Transverse colon (tissue), 4 donors: ENCODE measurements at regions not wholly inside any gene's neighbourhood (a gene's known extent, or its start where the extent isn't known, plus 50 kb on each side); places are given as distances from the start of the nearest gene placed in this dataset.

Experiments used
- DNase-seq: peaks from one replicate; pipeline ENCODE4 v3.0.0-alpha.2; 2019
- H3K27ac ChIP-seq, 4 donors: fragments of 200-600 bp; sonication (generic); 2 replicates each; pipeline ENCODE4 v1.5.1; 2016 to 2018; ENCODE audit warnings: inconsistent platforms in 4 of 4
- H3K27me3 ChIP-seq: fragments of 200-600 bp; sonication (generic); 2 replicates; pipeline ENCODE4 v1.5.1; 2017; ENCODE audit warnings: inconsistent platforms
- H3K36me3 ChIP-seq, 4 donors: fragments of 200-600 bp; sonication (generic); 2 replicates each; pipeline ENCODE4 v1.5.1; 2017 to 2019; ENCODE audit warnings: inconsistent platforms in 4 of 4
- H3K4me1 ChIP-seq, 4 donors: fragments of 200-600 bp; sonication (generic); 2 replicates each; pipeline ENCODE4 v1.5.1; 2017 to 2020; ENCODE audit warnings: inconsistent platforms in 4 of 4
- H3K4me3 ChIP-seq, 4 donors: fragments of 200-600 bp; sonication (generic); 1 replicate in 1 of 4; 2 replicates in 3 of 4; pipeline versions ENCODE4 v1.5.1 to v1.6.1; 2017 to 2019; ENCODE audit warnings: inconsistent platforms in 4 of 4
- H3K9me3 ChIP-seq, 2 donors: fragments of 200-600 bp; sonication (generic); 2 replicates each; pipeline ENCODE4 v1.5.1; 2017 to 2019; ENCODE audit warnings: inconsistent platforms in 2 of 2
- EP300 ChIP-seq: sonication (generic); formaldehyde crosslinking; IDR thresholded peaks from one replicate; pipeline ENCODE4 v1.6.1; 2017; ENCODE audit warnings: antibody characterized with exemption, low read depth
- POLR2A ChIP-seq: fragments of 450-650 bp; IDR thresholded peaks from one replicate; pipeline ENCODE4 v1.6.1; 2016; ENCODE audit warnings: antibody characterized with exemption, mild to moderate bottlenecking, moderate library complexity
- POLR2AphosphoS5 ChIP-seq, 3 donors: sonication (generic); formaldehyde crosslinking; IDR thresholded peaks; one replicate each; pipeline ENCODE4 v1.6.1; 2016; ENCODE audit warnings: antibody characterized with exemption in 3 of 3
- WGBS, 2 donors: methylation state at CpG; one replicate each; pipeline ENCODE4 v1.1.5; 2018; ENCODE audit warnings: low coverage in 1 of 2; 5-methylcytosine and 5-hydroxymethylcytosine counted together
- in situ Hi-C, 4 donors: fragments of 200-750 bp; cut with MboI; loops; one replicate each; pipeline versions ENCODE4 v1.15.0 to v1.15.1; 2017; ENCODE audit warnings: low sequenced_read_pairs in 3 of 4, low pct_ligation_motif_present in 1 of 4, low pct_unique_long_range_greater_than_20kb in 1 of 4
- intact Hi-C: fragments of 100-400 bp; cut with DNase I; formaldehyde crosslinking; loops from one replicate; pipeline ENCODE4 v1.15.1; 2023; ENCODE audit warnings: low total_unique reads
- TF ChIP-seq, protein P1 (sequence below), 5 experiments: fragments of 200-600 bp in 3 of 5; fragments of 450-650 bp in 2 of 5; sonication (generic) in 3 of 5; IDR thresholded peaks; 1 replicate in 2 of 5; 2 replicates in 3 of 5; pipeline ENCODE4 v1.5.1; 2016 to 2017; ENCODE audit warnings: antibody characterized with exemption in 5 of 5, inconsistent platforms in 3 of 5, mild to moderate bottlenecking in 2 of 5, moderate library complexity in 1 of 5

DNA sequence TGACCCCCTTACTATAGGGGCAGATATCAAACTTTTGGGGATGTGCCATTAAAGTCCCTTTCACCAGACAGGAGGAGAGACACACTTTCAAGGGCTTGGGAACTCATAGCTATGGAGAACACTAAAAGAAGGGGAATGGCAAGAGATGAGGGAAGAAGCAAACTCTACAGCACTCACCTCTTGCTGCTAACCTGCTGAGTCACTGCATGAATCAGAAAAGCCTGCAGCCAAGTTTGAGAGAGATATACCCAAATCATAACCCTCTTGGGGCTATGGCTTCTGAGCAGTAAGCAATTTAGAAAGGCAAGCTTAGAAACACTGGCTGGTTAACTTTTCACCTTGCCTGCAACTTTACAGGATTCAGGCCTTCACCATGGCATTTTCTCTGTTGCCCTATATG, 1028.0 kb downstream of the UQCRFS1 start:
- intact Hi-C loops (no loop called here), in situ Hi-C loops (no loop called here)
- no peaks in the 10 kb centered on the region for H3K36me3 ChIP-seq
- no peaks in the 10 kb centered on the region for H3K27me3 ChIP-seq
- H3K9me3 ChIP-seq = no peaks in the 10 kb centered on the region
- H3K27ac ChIP-seq = no peak overlapping the region
- no peak for TF ChIP-seq POLR2A
- DNase-seq = no peak
- no peak overlapping the region for H3K4me3 ChIP-seq
- H3K4me1 ChIP-seq = no peaks in the 10 kb centered on the region

DNA sequence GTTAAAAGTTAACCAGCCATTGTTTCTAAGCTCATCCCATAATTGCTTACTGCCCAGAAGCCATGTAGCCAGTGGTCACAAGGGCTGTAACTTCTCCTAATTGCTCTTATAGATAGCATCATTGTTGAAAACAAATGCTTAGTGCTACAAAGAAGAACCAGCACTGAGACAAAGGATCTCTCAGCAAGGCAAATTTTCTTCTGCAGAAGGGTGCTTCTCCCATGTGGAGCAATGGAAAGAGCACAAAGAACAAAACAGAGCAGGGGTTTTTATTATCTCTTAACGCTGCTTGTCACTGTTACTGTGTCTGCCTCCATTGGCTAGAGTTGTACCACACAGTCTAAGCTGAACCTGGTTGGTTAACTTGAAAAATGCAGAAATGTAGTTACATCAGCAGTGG, 1036.8 kb downstream of the UQCRFS1 start:
- Histone ChIP-seq H3K27ac (no peak overlapping the region), H3K36me3 (no peaks in the 10 kb centered on the region), H3K27me3 (no peaks in the 10 kb centered on the region), H3K9me3 (peaks cover 0 to 11% of the 10 kb centered on the region in 2 donors), H3K4me3 (no peak overlapping the region), H3K4me1 (no peaks in the 10 kb centered on the region)
- no peak for DNase-seq
- in situ Hi-C loops = no loop called here
- TF ChIP-seq POLR2A (no peak), EP300 (no peak), POLR2AphosphoS5 (IDR thresholded peaks at IDR 0.05) (no peak)
- TF ChIP-seq, protein P1, sequence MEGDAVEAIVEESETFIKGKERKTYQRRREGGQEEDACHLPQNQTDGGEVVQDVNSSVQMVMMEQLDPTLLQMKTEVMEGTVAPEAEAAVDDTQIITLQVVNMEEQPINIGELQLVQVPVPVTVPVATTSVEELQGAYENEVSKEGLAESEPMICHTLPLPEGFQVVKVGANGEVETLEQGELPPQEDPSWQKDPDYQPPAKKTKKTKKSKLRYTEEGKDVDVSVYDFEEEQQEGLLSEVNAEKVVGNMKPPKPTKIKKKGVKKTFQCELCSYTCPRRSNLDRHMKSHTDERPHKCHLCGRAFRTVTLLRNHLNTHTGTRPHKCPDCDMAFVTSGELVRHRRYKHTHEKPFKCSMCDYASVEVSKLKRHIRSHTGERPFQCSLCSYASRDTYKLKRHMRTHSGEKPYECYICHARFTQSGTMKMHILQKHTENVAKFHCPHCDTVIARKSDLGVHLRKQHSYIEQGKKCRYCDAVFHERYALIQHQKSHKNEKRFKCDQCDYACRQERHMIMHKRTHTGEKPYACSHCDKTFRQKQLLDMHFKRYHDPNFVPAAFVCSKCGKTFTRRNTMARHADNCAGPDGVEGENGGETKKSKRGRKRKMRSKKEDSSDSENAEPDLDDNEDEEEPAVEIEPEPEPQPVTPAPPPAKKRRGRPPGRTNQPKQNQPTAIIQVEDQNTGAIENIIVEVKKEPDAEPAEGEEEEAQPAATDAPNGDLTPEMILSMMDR (IDR thresholded peaks at IDR 0.05) = no peak
- intact Hi-C loops = no loop called here
- WGBS, 2 donors = 79% methylated on average over 1 of the region's 1 CpG; no CpG with 5 or more reads in 1 of the 2 donors

DNA sequence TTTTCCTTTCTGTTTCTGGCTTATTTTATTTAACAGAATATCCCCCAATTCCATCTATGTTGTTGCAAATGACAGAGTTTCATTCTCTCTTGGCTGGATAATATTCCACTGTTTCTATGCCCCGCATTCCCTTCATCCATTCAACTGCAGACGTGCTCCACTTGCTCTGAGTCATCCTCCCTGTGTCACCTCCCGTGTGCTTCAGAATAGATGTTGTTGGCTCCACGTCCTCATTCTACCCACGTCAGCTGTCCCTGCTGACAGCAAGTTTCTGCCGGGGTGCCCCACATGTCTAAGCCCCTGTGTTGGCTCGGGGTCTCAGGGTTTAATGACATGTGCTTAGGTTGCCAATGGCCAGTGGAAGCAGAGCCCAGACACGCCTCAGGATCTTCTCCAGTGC, 1041.0 kb downstream of the UQCRFS1 start:
- Histone ChIP-seq H3K27ac (no peak overlapping the region), H3K4me3 (no peak overlapping the region), H3K36me3 (no peaks in the 10 kb centered on the region), H3K9me3 (peaks cover 0 to 11% of the 10 kb centered on the region in 2 donors), H3K27me3 (no peaks in the 10 kb centered on the region), H3K4me1 (no peaks in the 10 kb centered on the region)
- DNase-seq = no peak
- in situ Hi-C loops (no loop called here), intact Hi-C loops (no loop called here)
- 82 to 93% methylated on average over 2 to 8 of the region's 8 CpGs for WGBS, 2 donors
- TF ChIP-seq EP300 = no peak
- TF ChIP-seq POLR2A = no peak
- TF ChIP-seq, protein P1 (IDR thresholded peaks at IDR 0.05) = no peak
- TF ChIP-seq POLR2AphosphoS5 (IDR thresholded peaks at IDR 0.05) = no peak

DNA sequence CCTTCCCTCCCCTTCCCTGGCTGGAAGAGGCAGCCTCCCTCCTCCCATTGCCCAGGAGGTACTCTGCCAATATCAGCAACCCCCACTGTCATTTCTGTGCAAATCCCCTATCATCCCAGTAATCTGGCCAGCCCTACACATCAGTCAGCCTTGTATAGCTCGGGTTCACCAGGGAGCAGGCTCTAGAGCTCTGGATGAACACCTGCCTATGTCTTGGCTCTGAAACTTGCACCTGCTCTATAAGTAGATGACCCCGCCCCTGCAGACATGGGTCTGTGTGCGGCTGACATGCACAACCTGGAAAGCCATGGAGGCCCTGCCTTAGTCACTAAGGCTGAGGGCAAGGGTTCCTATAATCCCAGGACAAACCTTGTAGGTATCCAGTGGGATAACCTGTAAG, 1042.9 kb downstream of the UQCRFS1 start:
- intact Hi-C loops = no loop called here
- Histone ChIP-seq H3K36me3 (no peaks in the 10 kb centered on the region), H3K27me3 (no peaks in the 10 kb centered on the region), H3K9me3 (no peaks in the 10 kb centered on the region), H3K27ac (no peak overlapping the region), H3K4me3 (no peak overlapping the region), H3K4me1 (no peaks in the 10 kb centered on the region)
- TF ChIP-seq, protein P1 (IDR thresholded peaks at IDR 0.05) = no peak
- TF ChIP-seq POLR2AphosphoS5 (IDR thresholded peaks at IDR 0.05) (no peak), EP300 (no peak), POLR2A (no peak)
- in situ Hi-C loops = no loop called here
- no peak for DNase-seq
- WGBS, 2 donors = 49% methylated on average over 3 of the region's 3 CpGs; no CpG with 5 or more reads in 1 of the 2 donors

DNA sequence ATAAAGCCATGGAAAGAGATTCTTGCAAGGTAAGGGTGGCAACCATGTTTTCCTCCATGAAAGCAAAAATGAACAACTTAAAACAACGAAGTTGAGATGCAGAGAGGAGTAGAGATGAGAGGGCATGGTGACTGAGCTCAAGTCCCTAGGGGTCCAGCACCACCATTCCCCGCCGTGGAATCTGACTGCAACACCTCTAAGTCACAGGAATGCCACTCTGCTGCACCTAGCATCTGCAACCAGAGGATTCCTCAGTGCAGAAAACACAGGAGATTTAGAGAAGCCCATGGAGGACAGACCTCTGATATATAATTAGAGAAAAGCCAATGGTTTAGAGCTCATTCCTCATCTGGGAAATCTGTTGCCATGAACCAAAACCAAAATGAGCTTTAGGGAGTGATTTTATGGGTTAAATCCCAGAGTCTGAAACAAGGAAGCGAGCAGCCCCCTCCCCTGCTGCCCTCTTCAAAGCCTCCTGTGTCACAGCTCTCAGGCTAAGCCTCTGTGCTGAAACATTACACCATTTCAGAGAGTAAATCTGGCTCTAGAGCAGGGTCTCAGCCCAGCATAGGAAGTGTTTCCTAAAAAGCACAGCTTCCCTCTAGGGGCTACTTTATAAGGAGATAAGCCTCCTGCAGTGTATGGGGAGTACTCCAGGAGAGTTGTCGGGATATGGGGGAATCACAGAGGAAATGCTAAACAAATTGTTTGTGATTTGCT, 1043.6 kb downstream of the UQCRFS1 start:
- in situ Hi-C loops = no loop called here
- WGBS, 2 donors = 46 to 48% methylated on average over 3 to 5 of the region's 5 CpGs
- intact Hi-C loops = no loop called here
- H3K4me3 ChIP-seq = no peak overlapping the region
- TF ChIP-seq EP300 (no peak), POLR2AphosphoS5 (IDR thresholded peaks at IDR 0.05) (no peak), POLR2A (no peak)
- TF ChIP-seq, protein P1 (IDR thresholded peaks at IDR 0.05) = no peak
- H3K27ac ChIP-seq = no peak overlapping the region
- DNase-seq = no peak
- H3K9me3 ChIP-seq = no peaks in the 10 kb centered on the region
- H3K4me1 ChIP-seq = no peaks in the 10 kb centered on the region
- H3K36me3 ChIP-seq = no peaks in the 10 kb centered on the region
- no peaks in the 10 kb centered on the region for H3K27me3 ChIP-seq
